HG02588 (cell line): ENCODE measurements at regions not wholly inside any gene's neighbourhood (a gene's known extent, or its start where the extent isn't known, plus 50 kb on each side); places are given as distances from the start of the nearest gene placed in this dataset.
"Not testable (repeated sequence)": the region's sequence is repeated elsewhere in the genome, so short reads cannot be mapped to it uniquely, and the experiment has no call there.

Source experiments
- ATAC-seq: cut with Tn5 transposase; IDR thresholded peaks from one replicate; pipeline ENCODE4 v1.9.1; 2021; ENCODE audit warnings: mild to moderate bottlenecking, moderate library complexity; ENCODE audit not compliant: unreplicated experiment

- no peak for ATAC-seq
These were observed 334.7 kb downstream of the BCKDHB start for GRCh38 chr6:80441131-80441530.

- no peak for ATAC-seq
These were observed 334.1 kb downstream of the BCKDHB start for GRCh38 chr6:80440496-80441115.

GRCh38 chr6:80439721-80440470 is 333.4 kb downstream of the BCKDHB start:
- no peak for ATAC-seq

DNA sequence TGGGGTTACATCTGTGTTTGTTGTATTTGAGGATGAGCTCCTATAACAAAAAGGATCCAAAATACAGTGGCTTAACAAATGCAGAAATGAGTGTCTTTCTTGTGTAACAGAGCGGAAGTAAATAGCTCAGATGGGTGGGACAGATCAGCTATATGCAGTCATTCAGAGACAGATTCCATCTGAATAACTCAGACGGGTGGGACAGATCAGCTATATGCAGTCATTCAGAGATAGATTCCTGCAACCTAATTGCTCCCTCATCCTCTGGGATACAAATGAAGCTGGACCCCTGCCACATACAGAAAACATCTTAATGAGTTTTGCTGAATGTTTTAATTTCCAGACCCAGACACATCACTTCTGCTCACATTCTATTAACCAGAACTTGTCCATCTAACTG is 332.3 kb downstream of the BCKDHB start:
- no peak for ATAC-seq

DNA sequence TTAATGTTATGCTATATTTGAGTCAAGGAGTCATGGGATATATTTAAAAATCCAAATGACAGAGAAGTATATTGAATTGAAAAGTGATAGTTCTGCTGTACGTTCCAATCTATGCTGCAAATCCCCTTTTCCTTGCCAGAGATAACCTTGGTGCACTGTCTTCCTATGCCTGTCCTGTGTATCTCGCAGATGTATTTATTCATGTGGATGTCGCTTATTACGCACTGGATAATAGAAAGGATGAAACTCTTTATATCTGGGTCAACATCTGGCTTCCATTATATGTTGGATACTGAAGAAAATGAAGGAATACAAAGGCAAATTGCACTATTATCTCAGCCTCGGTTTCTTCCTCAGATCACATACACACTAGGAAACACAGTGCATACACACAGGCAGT is 331.3 kb downstream of the BCKDHB start:
- ATAC-seq, result no peak

DNA sequence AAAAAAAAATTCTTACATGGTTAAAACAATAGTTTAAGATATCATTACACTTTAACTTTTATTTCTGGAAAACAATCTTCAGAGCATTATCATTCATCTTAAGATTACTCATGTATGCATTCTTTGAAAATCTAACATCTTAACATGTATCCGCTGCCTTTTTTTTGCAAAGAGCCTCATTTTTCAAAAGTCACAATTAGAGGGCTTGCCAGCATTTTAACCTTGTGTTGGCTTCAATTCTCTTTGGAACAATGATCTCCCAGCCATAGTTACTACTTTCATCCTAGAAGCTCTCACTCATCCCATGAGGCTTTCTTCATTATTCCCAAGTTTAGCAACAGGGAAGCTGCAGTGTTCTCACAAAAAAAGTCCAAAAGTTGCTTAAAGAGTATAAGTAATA is 330.8 kb downstream of the BCKDHB start:
- no peak for ATAC-seq

DNA sequence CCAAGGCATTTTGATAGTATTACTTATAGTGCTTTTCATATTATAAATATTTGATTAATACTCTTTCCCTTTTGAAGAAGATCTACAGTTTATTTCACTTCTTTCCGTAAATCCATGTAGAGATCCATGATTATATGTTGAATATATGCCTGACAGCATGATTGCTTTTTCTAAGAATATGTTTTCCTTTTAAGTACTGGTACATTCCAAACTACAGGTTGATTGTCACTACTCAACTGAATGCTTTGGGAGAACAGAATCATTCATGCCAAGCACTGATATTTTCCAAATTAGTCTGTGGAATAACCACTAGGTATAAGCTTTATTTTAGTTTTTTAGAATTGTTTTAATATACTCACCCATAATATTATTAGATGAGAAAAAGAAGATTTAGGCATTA is 330.2 kb downstream of the BCKDHB start:
- ATAC-seq, result no peak

DNA sequence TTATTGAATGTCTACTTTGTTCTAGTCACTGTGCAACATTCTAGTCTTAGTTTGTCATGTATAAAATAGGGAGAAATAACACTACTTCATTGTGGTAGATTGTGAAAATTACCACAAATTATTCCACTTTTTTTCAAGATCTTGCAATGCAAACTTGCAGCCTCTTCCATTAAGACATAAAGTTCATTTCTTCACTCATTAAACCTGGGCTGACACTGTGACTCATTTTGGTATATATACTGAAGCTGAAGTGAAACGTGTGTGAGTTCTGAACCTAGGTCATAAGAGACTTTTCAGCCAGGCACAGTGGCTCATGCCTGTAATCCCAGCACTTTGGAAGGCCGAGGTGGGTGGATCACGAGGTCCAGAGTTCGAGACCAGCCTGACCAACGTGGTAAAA is 329.0 kb downstream of the BCKDHB start:
- ATAC-seq, result no peak

GRCh38 chr6:80434691-80435350 is 328.4 kb downstream of the BCKDHB start:
- ATAC-seq, result no peak

DNA sequence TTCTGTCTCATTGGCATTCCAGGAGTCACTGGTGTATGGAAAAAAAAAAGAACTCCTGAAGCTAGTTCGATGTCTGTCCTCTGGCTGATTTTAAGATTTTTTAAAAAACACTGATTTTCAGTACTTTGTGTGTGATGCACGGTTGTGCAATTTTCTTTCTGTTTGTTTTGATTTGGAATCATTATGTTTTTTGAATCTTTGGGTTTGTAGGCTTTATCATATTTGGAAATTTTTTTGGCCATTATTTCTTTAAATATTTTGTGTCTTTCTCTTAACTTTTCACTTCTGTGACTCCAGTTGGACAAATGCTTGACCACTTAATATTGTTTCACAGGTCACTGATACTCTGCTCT is 327.2 kb downstream of the BCKDHB start:
- ATAC-seq, result no peak

- ATAC-seq, result no peak
These were observed 326.7 kb downstream of the BCKDHB start for GRCh38 chr6:80433010-80433672.

- ATAC-seq, result no peak
These were observed 318.8 kb downstream of the BCKDHB start for GRCh38 chr6:80425089-80425823.

DNA sequence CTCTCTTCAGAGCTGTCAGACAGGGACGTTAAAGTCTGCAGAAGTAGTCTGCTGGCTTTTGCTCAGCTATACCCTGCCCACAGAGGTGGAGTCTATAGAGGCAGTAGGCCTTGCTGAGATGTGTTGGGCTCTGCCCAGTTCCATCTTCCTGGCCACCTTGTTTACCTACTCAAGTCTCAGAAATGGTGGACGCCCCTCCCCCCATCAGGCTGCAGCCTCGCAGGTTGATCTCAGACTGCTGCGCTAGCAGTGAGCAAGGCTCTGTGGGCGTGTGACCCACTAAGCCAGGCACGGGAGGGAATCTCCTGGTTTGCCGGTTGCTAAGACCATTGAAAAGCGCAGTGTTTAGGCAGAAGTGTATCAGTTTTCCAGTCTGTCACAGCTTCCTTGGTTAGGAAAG is 305.0 kb downstream of the BCKDHB start:
- ATAC-seq, result no peak

GRCh38 chr6:80407976-80408375 is 301.5 kb downstream of the BCKDHB start:
- ATAC-seq, result not testable (repeated sequence)

GRCh38 chr6:80404889-80405288 is 298.4 kb downstream of the BCKDHB start:
- ATAC-seq, result no peak

DNA sequence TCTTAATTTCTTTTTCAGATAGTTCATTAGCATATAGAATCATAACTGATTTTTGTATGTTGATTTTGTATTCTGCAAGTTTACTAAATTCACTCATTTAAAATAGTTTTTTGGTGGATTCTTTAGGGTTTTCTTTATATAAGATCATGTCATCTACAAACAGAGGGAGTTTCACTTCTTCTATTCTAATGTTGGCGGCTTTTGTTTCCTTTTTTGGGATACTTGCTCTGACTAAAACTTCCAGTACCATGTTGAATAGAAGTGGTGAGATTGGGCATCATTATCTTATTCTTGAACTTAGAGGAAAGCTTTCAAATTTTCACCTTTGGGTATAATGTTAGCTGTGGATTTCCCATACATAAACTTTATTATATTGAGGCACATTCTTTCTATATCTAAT is 296.9 kb downstream of the BCKDHB start:
- ATAC-seq, result no peak

DNA sequence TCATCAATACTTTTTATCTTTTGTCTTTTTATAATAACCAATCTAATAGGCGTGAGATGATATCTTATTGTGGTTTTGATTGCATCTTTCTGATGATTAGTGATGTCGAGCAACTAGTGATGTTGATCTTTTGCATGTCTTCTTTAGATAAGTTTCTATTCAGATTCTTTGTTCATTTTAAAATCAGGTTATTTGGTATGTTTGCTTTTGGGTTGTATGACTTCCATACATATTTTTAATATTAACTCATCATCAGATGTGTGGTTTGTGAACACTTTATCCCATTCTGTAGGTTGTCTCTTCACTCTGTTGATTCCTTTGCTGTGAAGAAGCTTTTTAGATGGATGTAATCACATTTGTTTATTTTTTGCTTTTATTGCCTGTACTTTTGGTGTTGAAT is 295.8 kb downstream of the BCKDHB start:
- no peak for ATAC-seq
